Astrocyte (in vitro differentiated cells and primary cell): ENCODE measurements at regions not wholly inside any gene's neighbourhood (a gene's known extent, or its start where the extent isn't known, plus 50 kb on each side); places are given as distances from the start of the nearest gene placed in this dataset.

Experiments used
- DNase-seq: peaks from one replicate; pipeline ENCODE4 v3.0.0-alpha.2; 2010; ENCODE audit warnings: low read depth
- FAIRE-seq: peaks from 2 replicates; lab custom pipeline; 2011; peaks lifted over from hg19 to GRCh38; lab: Jason Lieb, UNC
- H2AFZ ChIP-seq: 2 replicates; pipeline ENCODE4 v1.6.0; 2012; ENCODE audit warnings: low read depth, low read length, inconsistent platforms
- H3K27ac ChIP-seq: 2 replicates; pipeline ENCODE4 v1.5.1; 2011; ENCODE audit warnings: low read depth, low read length, inconsistent platforms
- H3K27me3 ChIP-seq: 2 replicates; pipeline ENCODE4 v1.6.0; 2011; ENCODE audit warnings: low read length, inconsistent platforms; ENCODE audit not compliant: insufficient read depth
- H3K36me3 ChIP-seq: 2 replicates; pipeline ENCODE4 v1.5.1; 2011; ENCODE audit warnings: low read length, inconsistent platforms; ENCODE audit not compliant: insufficient read depth
- H3K4me1 ChIP-seq: 2 replicates; pipeline ENCODE4 v1.5.1; 2011; ENCODE audit warnings: low read length, inconsistent platforms; ENCODE audit not compliant: insufficient read depth
- H3K4me2 ChIP-seq: 2 replicates; pipeline ENCODE4 v1.6.0; 2012; ENCODE audit warnings: low read length, inconsistent platforms
- H3K4me3 ChIP-seq: 2 replicates; pipeline ENCODE4 v1.5.1; 2011; ENCODE audit warnings: low read depth, mild to moderate bottlenecking, low read length, inconsistent platforms; ENCODE audit not compliant: insufficient read depth
- H3K79me2 ChIP-seq: 2 replicates; pipeline ENCODE4 v1.6.0; 2012; ENCODE audit warnings: mild to moderate bottlenecking, low read length, inconsistent platforms; ENCODE audit not compliant: insufficient read depth
- H3K9ac ChIP-seq: 2 replicates; pipeline ENCODE4 v1.6.0; 2012; ENCODE audit warnings: mild to moderate bottlenecking, low read length, inconsistent platforms
- H3K9me3 ChIP-seq: 2 replicates; pipeline ENCODE4 v1.5.1; 2012; ENCODE audit warnings: low read depth, mild to moderate bottlenecking, low read length, inconsistent platforms; ENCODE audit not compliant: insufficient read depth
- H4K20me1 ChIP-seq: 2 replicates; pipeline ENCODE4 v1.6.0; 2012; ENCODE audit warnings: low read length, inconsistent platforms; ENCODE audit not compliant: insufficient read depth
- H3K27ac Mint-ChIP-seq: one replicate; pipeline ENCODE4 v1.8.0; 2021; ENCODE audit warnings: mild to moderate bottlenecking, mixed read lengths; ENCODE audit not compliant: unreplicated experiment
- H3K27me3 Mint-ChIP-seq: one replicate; pipeline ENCODE4 v1.8.0; 2021; ENCODE audit warnings: low read depth, mixed read lengths; ENCODE audit not compliant: unreplicated experiment
- H3K36me3 Mint-ChIP-seq: one replicate; pipeline ENCODE4 v1.8.0; 2021; ENCODE audit warnings: low read depth, mixed read lengths; ENCODE audit not compliant: unreplicated experiment
- H3K4me1 Mint-ChIP-seq: one replicate; pipeline ENCODE4 v1.8.0; 2021; ENCODE audit warnings: low read depth, mixed read lengths; ENCODE audit not compliant: unreplicated experiment
- H3K4me3 Mint-ChIP-seq: one replicate; pipeline ENCODE4 v1.8.0; 2021; ENCODE audit warnings: mild to moderate bottlenecking, moderate library complexity, mixed read lengths; ENCODE audit not compliant: unreplicated experiment
- H3K9me3 Mint-ChIP-seq: one replicate; pipeline ENCODE4 v1.8.0; 2021; ENCODE audit warnings: mild to moderate bottlenecking, mixed read lengths; ENCODE audit not compliant: unreplicated experiment
- CTCF ChIP-seq: IDR thresholded peaks from 2 replicates; pipeline ENCODE4 v1.5.1; 2011; ENCODE audit warnings: low read depth, mild to moderate bottlenecking, inconsistent platforms, low read length, moderate library complexity; ENCODE audit not compliant: insufficient read depth
- EZH2 ChIP-seq: IDR thresholded peaks from 2 replicates; pipeline ENCODE4 v1.6.1; 2012; ENCODE audit warnings: mild to moderate bottlenecking, low read length, inconsistent platforms; ENCODE audit not compliant: insufficient read depth

- no peak for FAIRE-seq
Measured at GRCh38 chr4:11497212-11497806, 68.6 kb upstream of the HS3ST1 start.

GRCh38 chr4:11496351-11496829 lies 67.7 kb upstream of the HS3ST1 start:
- peak overlapping the region; percentile 63 for H3K27ac Mint-ChIP-seq
- no peak overlapping the region for H2AFZ ChIP-seq
- H3K9me3 Mint-ChIP-seq, result peaks cover 2% of the 10 kb centered on the region
- no peaks in the 10 kb centered on the region for H3K79me2 ChIP-seq
- FAIRE-seq (peak; percentile 50), DNase-seq (peak; percentile 86)
- H4K20me1 ChIP-seq, result no peaks in the 10 kb centered on the region
- no peak overlapping the region for H3K4me3 ChIP-seq
- no peaks in the 10 kb centered on the region for H3K9me3 ChIP-seq
- H3K4me1 Mint-ChIP-seq, result peaks cover 26% of the 10 kb centered on the region
- no peaks in the 10 kb centered on the region for H3K36me3 ChIP-seq
- H3K27ac ChIP-seq, result peak overlapping the region; percentile 65
- H3K27me3 Mint-ChIP-seq, result no peaks in the 10 kb centered on the region
- H3K27me3 ChIP-seq, result no peaks in the 10 kb centered on the region
- no peaks in the 10 kb centered on the region for H3K36me3 Mint-ChIP-seq
- H3K4me2 ChIP-seq, result peak overlapping the region; percentile 63
- H3K4me1 ChIP-seq, result peaks cover 9% of the 10 kb centered on the region
- H3K4me3 Mint-ChIP-seq, result no peak overlapping the region
- H3K9ac ChIP-seq, result peak overlapping the region; percentile 18
- no peak for TF ChIP-seq CTCF
- TF ChIP-seq EZH2, result no peak

More at GRCh38 chr4:11497212-11497806, 68.6 kb upstream of the HS3ST1 start:
- Histone ChIP-seq H3K4me2 (peak overlapping the region; percentile 63), H4K20me1 (no peaks in the 10 kb centered on the region), H3K4me3 (no peak overlapping the region), H2AFZ (no peak overlapping the region), H3K27ac (peak overlapping the region; percentile 65), H3K79me2 (no peaks in the 10 kb centered on the region), H3K9ac (no peak overlapping the region), H3K27me3 (no peaks in the 10 kb centered on the region), H3K36me3 (no peaks in the 10 kb centered on the region), H3K4me1 (peaks cover 9% of the 10 kb centered on the region), H3K9me3 (no peaks in the 10 kb centered on the region)
- H3K4me1 Mint-ChIP-seq, result peaks cover 26% of the 10 kb centered on the region
- peak overlapping the region; percentile 54 for H3K27ac Mint-ChIP-seq
- TF ChIP-seq EZH2, result no peak
- TF ChIP-seq CTCF, result no peak
- H3K36me3 Mint-ChIP-seq, result no peaks in the 10 kb centered on the region
- H3K27me3 Mint-ChIP-seq, result no peaks in the 10 kb centered on the region
- DNase-seq, result no peak
- H3K4me3 Mint-ChIP-seq, result no peak overlapping the region
- peaks cover 2% of the 10 kb centered on the region for H3K9me3 Mint-ChIP-seq

GRCh38 chr4:11495818-11496217 lies 67.1 kb upstream of the HS3ST1 start:
- no peaks in the 10 kb centered on the region for H3K27me3 ChIP-seq
- H3K27ac ChIP-seq, result no peak overlapping the region
- no peak overlapping the region for H3K9ac ChIP-seq
- peak overlapping the region; percentile 63 for H3K27ac Mint-ChIP-seq
- no peak overlapping the region for H3K4me2 ChIP-seq
- H4K20me1 ChIP-seq, result no peaks in the 10 kb centered on the region
- peaks cover 9% of the 10 kb centered on the region for H3K4me1 ChIP-seq
- no peak overlapping the region for H3K4me3 ChIP-seq
- H3K36me3 Mint-ChIP-seq, result no peaks in the 10 kb centered on the region
- H3K79me2 ChIP-seq, result no peaks in the 10 kb centered on the region
- H3K4me3 Mint-ChIP-seq, result no peak overlapping the region
- H3K9me3 Mint-ChIP-seq, result peaks cover 2% of the 10 kb centered on the region
- no peaks in the 10 kb centered on the region for H3K27me3 Mint-ChIP-seq
- no peak for FAIRE-seq
- no peak for DNase-seq
- TF ChIP-seq EZH2, result no peak
- no peak for TF ChIP-seq CTCF
- H2AFZ ChIP-seq, result no peak overlapping the region
- H3K36me3 ChIP-seq, result no peaks in the 10 kb centered on the region
- H3K9me3 ChIP-seq, result no peaks in the 10 kb centered on the region
- H3K4me1 Mint-ChIP-seq, result peaks cover 26% of the 10 kb centered on the region
